OCI-LY7 (cell line): ENCODE measurements at regions not wholly inside any gene's neighbourhood (a gene's known extent, or its start where the extent isn't known, plus 50 kb on each side); places are given as distances from the start of the nearest gene placed in this dataset.

Experiments used
- BruUV-seq: library from RNA; stranded (reverse); fragments of 400-500 nt; replicated peaks from 2 replicates; lab custom pipeline; 2021; lab: Mats Ljungman, UMichigan
- CTCF ChIA-PET: fragments of 300-600 bp; sonication (Branson Sonifier 250); formaldehyde crosslinking; loops from one replicate; lab custom pipeline; 2022; ENCODE audit warnings: antibody characterized with exemption; ENCODE audit not compliant: unreplicated experiment; lab: Charles Lee
- POLR2A ChIA-PET: fragments of 300-600 bp; sonication (Branson Sonifier 250); formaldehyde crosslinking; loops from one replicate; lab custom pipeline; 2022; ENCODE audit warnings: antibody characterized with exemption; lab: Charles Lee
- DNase-seq: peaks from one replicate; pipeline ENCODE4 v3.0.0-alpha.2; 2015; ENCODE audit warnings: low spot score
- H2AFZ ChIP-seq: fragments of 200-600 bp; sonication (generic), shearing (Covaris generic); 2 replicates; pipeline ENCODE4 v1.6.1; 2014; ENCODE audit warnings: mild to moderate bottlenecking, antibody characterized with exemption, low read length, moderate library complexity
- H3K27ac ChIP-seq: fragments of 200-600 bp; sonication (generic); 2 replicates; pipeline ENCODE4 v1.5.1; 2014; ENCODE audit warnings: mixed run types, low read depth, mild to moderate bottlenecking, moderate library complexity, low read length, inconsistent platforms; ENCODE audit not compliant: poor library complexity, severe bottlenecking
- H3K36me3 ChIP-seq: fragments of 200-600 bp; sonication (generic); 2 replicates; pipeline ENCODE4 v1.6.1; 2014; ENCODE audit warnings: mild to moderate bottlenecking, antibody characterized with exemption, low read length, moderate library complexity, mixed read lengths; ENCODE audit not compliant: insufficient read depth
- H3K4me1 ChIP-seq: fragments of 200-600 bp; sonication (generic); 2 replicates; pipeline ENCODE4 v1.5.1; 2014; ENCODE audit warnings: mild to moderate bottlenecking, low read length; ENCODE audit not compliant: insufficient read depth, poor library complexity, severe bottlenecking
- H3K4me2 ChIP-seq: fragments of 200-600 bp; sonication (generic); 2 replicates; pipeline ENCODE4 v1.6.1; 2014; ENCODE audit warnings: mild to moderate bottlenecking, low read length
- H3K4me3 ChIP-seq: fragments of 200-600 bp; sonication (generic); 2 replicates; pipeline ENCODE4 v1.5.1; 2014; ENCODE audit warnings: mild to moderate bottlenecking, low read depth, low read length; ENCODE audit not compliant: poor library complexity, severe bottlenecking
- H3K79me2 ChIP-seq: fragments of 200-600 bp; sonication (generic); 2 replicates; pipeline ENCODE4 v1.6.1; 2016; ENCODE audit warnings: low read depth, mild to moderate bottlenecking, low read length, moderate library complexity, mixed read lengths; ENCODE audit not compliant: insufficient read depth
- H3K9me2 ChIP-seq: fragments of 200-600 bp; sonication (generic); 2 replicates; pipeline ENCODE4 v1.6.1; 2016; ENCODE audit warnings: mild to moderate bottlenecking, low read length, mixed read lengths; ENCODE audit not compliant: insufficient read depth
- H3K9me3 ChIP-seq: fragments of 200-600 bp; sonication (generic); 2 replicates; pipeline ENCODE4 v1.6.1; 2014; ENCODE audit warnings: mild to moderate bottlenecking, mixed run types, low read length, mixed read lengths
- H4K20me1 ChIP-seq: fragments of 200-600 bp; sonication (generic); 2 replicates; pipeline ENCODE4 v1.6.1; 2014; ENCODE audit warnings: mild to moderate bottlenecking, antibody characterized with exemption, low read length, moderate library complexity, mixed read lengths; ENCODE audit not compliant: insufficient read depth
- CTCF ChIP-seq: fragments of 200-600 bp; sonication (generic); conservative IDR thresholded peaks from 2 replicates; pipeline ENCODE4 v1.5.1; 2014; ENCODE audit warnings: mild to moderate bottlenecking, antibody characterized with exemption, low read length, moderate library complexity, mixed read lengths
- EZH2phosphoT487 ChIP-seq: fragments of 200-600 bp; sonication (generic); IDR thresholded peaks from 2 replicates; pipeline ENCODE4 v1.6.1; 2018; ENCODE audit warnings: low read depth, borderline replicate concordance, mild to moderate bottlenecking, mixed run types, antibody characterized with exemption, low read length, moderate library complexity, mixed read lengths
- intact Hi-C: fragments of 100-400 bp; cut with micrococcal nuclease; formaldehyde crosslinking; loops from one replicate; pipeline ENCODE4 v1.10.0; 2022; ENCODE audit not compliant: unreplicated experiment

DNA sequence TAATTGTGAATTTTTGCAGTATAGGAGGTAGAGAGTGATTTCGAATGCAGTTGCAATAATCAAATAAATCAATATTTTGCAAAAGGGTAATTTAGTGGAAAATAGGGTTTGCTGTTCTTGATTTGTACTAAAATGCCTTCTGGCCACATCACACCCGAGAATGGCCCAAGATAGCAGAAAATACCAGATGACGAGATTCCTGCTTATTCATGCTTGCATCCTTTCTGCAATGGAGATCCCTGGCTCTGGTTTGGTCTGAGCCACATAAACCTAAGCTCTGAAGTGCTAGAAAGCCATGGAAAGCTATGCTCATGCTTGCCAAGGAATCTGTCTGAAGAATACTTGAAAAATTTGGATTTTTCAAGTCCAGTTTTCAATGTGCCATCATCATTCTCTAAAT is 634.2 kb upstream of the COBL start:
- H3K27ac ChIP-seq: no peak overlapping the region
- no peak for DNase-seq
- H3K36me3 ChIP-seq: no peaks in the 10 kb centered on the region
- ChIA-PET CTCF (no interaction called here), POLR2A (interaction anchor here (0.6 kb wide), 1 partner anchor 514 kb away, joined by 3 read pairs; no protein-coding TSS in a partner anchor)
- no TSS peak for BruUV-seq
- H3K4me3 ChIP-seq: no peak overlapping the region
- no peaks in the 10 kb centered on the region for H3K9me2 ChIP-seq
- H3K79me2 ChIP-seq: no peaks in the 10 kb centered on the region
- no peak overlapping the region for H3K4me2 ChIP-seq
- no peak overlapping the region for H2AFZ ChIP-seq
- H4K20me1 ChIP-seq: no peaks in the 10 kb centered on the region
- intact Hi-C loops: no loop called here
- no peaks in the 10 kb centered on the region for H3K4me1 ChIP-seq
- TF ChIP-seq CTCF (no peak), EZH2phosphoT487 (no peak)
- H3K9me3 ChIP-seq: 0 out of 2 replicates have a peak, but pooled peaks cover 3% of the 10 kb centered on the region

DNA sequence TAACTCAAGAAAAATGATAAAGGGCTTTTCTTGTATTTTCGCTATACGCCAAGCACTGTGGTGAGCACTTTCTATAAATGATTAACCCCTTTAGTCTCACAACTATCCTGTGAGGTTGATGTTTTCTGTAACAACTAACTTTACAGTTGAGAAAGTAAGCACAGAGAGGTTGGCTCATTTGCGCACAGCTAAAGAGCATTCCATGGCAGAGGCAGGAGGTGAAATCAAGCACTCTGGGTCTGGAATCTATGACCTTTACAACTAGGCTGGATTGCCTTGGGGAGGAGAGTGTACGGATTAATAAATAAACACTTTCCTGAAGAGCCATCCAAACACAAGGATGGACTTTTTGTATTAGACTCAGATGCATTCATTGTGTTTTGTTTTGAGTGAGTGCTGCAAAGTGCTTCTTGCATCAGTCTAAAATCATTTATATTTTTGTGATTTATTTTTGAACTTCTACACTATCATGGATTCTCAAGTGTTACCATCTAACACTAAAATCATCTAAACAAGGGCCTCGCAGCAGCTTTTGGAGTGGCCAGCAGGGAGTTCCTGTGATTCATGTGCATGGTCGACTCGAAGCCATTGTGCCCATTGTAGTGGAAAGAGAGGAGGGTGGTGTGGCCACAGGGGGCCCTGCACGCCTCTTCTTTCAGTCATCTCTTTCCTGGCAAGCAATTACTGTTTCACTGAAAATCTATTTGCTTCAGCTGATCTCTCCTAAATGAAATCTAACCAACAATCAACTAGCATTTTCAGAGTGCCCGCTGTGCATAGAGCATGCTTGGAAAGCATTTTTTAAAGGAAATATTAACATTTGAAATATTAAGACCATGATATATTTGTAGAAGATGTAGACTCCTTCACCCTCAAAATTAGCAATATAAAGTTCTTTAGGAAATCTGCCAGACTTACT is 633.4 kb upstream of the COBL start:
- no peak overlapping the region for H3K4me2 ChIP-seq
- no peak overlapping the region for H3K27ac ChIP-seq
- H3K36me3 ChIP-seq: no peaks in the 10 kb centered on the region
- 0 out of 2 replicates have a peak, but pooled peaks cover under 1% of the 10 kb centered on the region for H3K9me3 ChIP-seq
- TF ChIP-seq EZH2phosphoT487: no peak
- no peak for TF ChIP-seq CTCF
- no peaks in the 10 kb centered on the region for H3K79me2 ChIP-seq
- no peak overlapping the region for H2AFZ ChIP-seq
- intact Hi-C loops: no loop called here
- no peaks in the 10 kb centered on the region for H3K4me1 ChIP-seq
- DNase-seq: no peak
- H3K4me3 ChIP-seq: no peak overlapping the region
- BruUV-seq: no TSS peak
- CTCF ChIA-PET: no interaction called here
- H4K20me1 ChIP-seq: no peaks in the 10 kb centered on the region
- H3K9me2 ChIP-seq: no peaks in the 10 kb centered on the region
- POLR2A ChIA-PET: no interaction called here

DNA sequence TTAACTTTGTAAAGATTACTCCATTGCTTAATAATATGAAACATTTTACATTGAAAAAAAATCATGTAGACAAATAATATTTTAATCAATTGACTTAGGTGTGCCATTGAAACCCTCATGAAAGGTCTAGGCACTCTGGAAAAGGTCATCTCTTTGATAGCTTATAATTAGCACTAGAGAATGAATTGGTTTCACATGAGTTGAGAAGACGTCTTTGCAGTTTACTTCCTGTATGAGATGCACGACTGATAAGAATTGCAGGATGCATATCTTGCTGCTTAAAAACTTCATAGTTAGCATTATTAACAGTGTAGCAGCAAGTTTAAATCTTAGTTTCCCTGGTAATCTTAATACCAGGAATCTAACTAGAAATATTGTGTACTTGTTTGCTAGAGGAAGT is 614.2 kb upstream of the COBL start:
- Histone ChIP-seq H3K4me2 (no peak overlapping the region), H3K79me2 (no peaks in the 10 kb centered on the region), H3K36me3 (no peaks in the 10 kb centered on the region), H3K9me3 (no peaks in the 10 kb centered on the region), H3K9me2 (no peaks in the 10 kb centered on the region), H3K4me1 (no peaks in the 10 kb centered on the region), H4K20me1 (no peaks in the 10 kb centered on the region), H3K27ac (no peak overlapping the region), H2AFZ (no peak overlapping the region), H3K4me3 (no peak overlapping the region)
- CTCF ChIA-PET: no interaction called here
- BruUV-seq: no TSS peak
- DNase-seq: no peak
- TF ChIP-seq EZH2phosphoT487 (no peak), CTCF (no peak)
- intact Hi-C loops: no loop called here
- POLR2A ChIA-PET: no interaction called here
